IMR-90 (cell line): ENCODE measurements at regions not wholly inside any gene's neighbourhood (a gene's known extent, or its start where the extent isn't known, plus 50 kb on each side); places are given as distances from the start of the nearest gene placed in this dataset.
"Not testable (repeated sequence)": the region's sequence is repeated elsewhere in the genome, so short reads cannot be mapped to it uniquely, and the experiment has no call there.

Source experiments
- ATAC-seq: fragments of 200-7000 bp; cut with Tn5 transposase; 2 replicates; pipeline ENCODE4 v1.9.1; 2020; ENCODE audit warnings: low read depth, mild to moderate bottlenecking, moderate library complexity
- BruUV-seq: library from RNA; stranded (reverse); fragments of 400-500 nt; replicated peaks from 2 replicates; lab custom pipeline; 2021; lab: Mats Ljungman, UMichigan
- CTCF ChIA-PET: fragments of 300-600 bp; formaldehyde crosslinking; extraction: SDS; loops from one replicate; lab custom pipeline; 2021; ENCODE audit warnings: antibody characterized with exemption; lab: Yijun Ruan, JAX
- POLR2A ChIA-PET: fragments of 300-600 bp; sonication (Branson Sonifier 250); formaldehyde crosslinking; loops from one replicate; lab custom pipeline; 2022; ENCODE audit warnings: antibody characterized with exemption; ENCODE audit not compliant: unreplicated experiment; lab: Charles Lee
- DNase-seq: peaks from one replicate; pipeline ENCODE4 v3.0.0; 2013
- H2AFZ ChIP-seq: replicated peaks from 2 replicates; pipeline ENCODE3; 2013; ENCODE audit warnings: low read length, mild to moderate bottlenecking; ENCODE audit not compliant: poor library complexity
- H2AK5ac ChIP-seq: 2 replicates; pipeline ENCODE4 v1.6.1; 2013; ENCODE audit warnings: low read depth, low read length, inconsistent platforms
- H2AK9ac ChIP-seq: replicated peaks from 2 replicates; pipeline ENCODE3; 2013; ENCODE audit warnings: mild to moderate bottlenecking, low read depth, low read length, moderate library complexity; ENCODE audit not compliant: poor library complexity
- H2BK120ac ChIP-seq: 2 replicates; pipeline ENCODE4 v1.6.1; 2013; ENCODE audit warnings: low read depth, low read length, inconsistent platforms
- H2BK15ac ChIP-seq: 3 replicates; pipeline ENCODE4 v1.6.1; 2013; ENCODE audit warnings: low read depth, low read length, inconsistent platforms
- H2BK20ac ChIP-seq: 2 replicates; pipeline ENCODE4 v1.6.1; 2013; ENCODE audit warnings: low read depth, mild to moderate bottlenecking, inconsistent platforms, low read length, moderate library complexity
- H2BK5ac ChIP-seq: 2 replicates; pipeline ENCODE4 v1.6.1; 2013; ENCODE audit warnings: mild to moderate bottlenecking, low read depth, low read length, inconsistent platforms; ENCODE audit not compliant: poor library complexity, severe bottlenecking
- H3K14ac ChIP-seq: replicated peaks from 2 replicates; pipeline ENCODE4 v1.6.1; 2013; ENCODE audit warnings: low read depth, low read length, inconsistent platforms
- H3K18ac ChIP-seq: 2 replicates; pipeline ENCODE4 v1.6.1; 2013; ENCODE audit warnings: low read depth, low read length, control low read depth
- H3K23ac ChIP-seq: 2 replicates; pipeline ENCODE4 v1.6.1; 2013; ENCODE audit warnings: low read depth, low read length, inconsistent platforms
- H3K27ac ChIP-seq: 2 replicates; pipeline ENCODE4 v1.5.1; 2013; ENCODE audit warnings: mild to moderate bottlenecking, control low read depth, low read length; ENCODE audit not compliant: insufficient read depth
- H3K27me3 ChIP-seq: 2 replicates; pipeline ENCODE4 v1.6.1; 2013; ENCODE audit warnings: low read length; ENCODE audit not compliant: control insufficient read depth, insufficient read depth
- H3K36me3 ChIP-seq: 2 replicates; pipeline ENCODE4 v1.6.1; 2013; ENCODE audit warnings: low read length, mixed read lengths; ENCODE audit not compliant: control insufficient read depth, insufficient read depth
- H3K4ac ChIP-seq: 2 replicates; pipeline ENCODE4 v1.6.1; 2013; ENCODE audit warnings: low read depth, low read length, inconsistent platforms
- H3K4me1 ChIP-seq: 2 replicates; pipeline ENCODE4 v1.6.1; 2013; ENCODE audit warnings: low read length, mixed read lengths; ENCODE audit not compliant: control insufficient read depth, insufficient read depth
- H3K4me2 ChIP-seq: 2 replicates; pipeline ENCODE4 v1.6.1; 2013; ENCODE audit warnings: low read depth, mild to moderate bottlenecking, control low read depth, low read length, moderate library complexity
- H3K4me3 ChIP-seq: 2 replicates; pipeline ENCODE4 v1.5.1; 2013; ENCODE audit warnings: low read depth, mild to moderate bottlenecking, control low read depth, low read length, moderate library complexity; ENCODE audit not compliant: insufficient read depth
- H3K56ac ChIP-seq: 2 replicates; pipeline ENCODE4 v1.6.1; 2013; ENCODE audit warnings: low read length, inconsistent platforms; ENCODE audit not compliant: insufficient read depth; ENCODE audit errors: extremely low read depth
- H3K79me1 ChIP-seq, 2 experiments: 2 replicates each; pipeline ENCODE4 v1.6.1; 2013; ENCODE audit warnings: low read length in 2 of 2, inconsistent platforms in 1 of 2, low read depth in 1 of 2
- H3K9ac ChIP-seq: 2 replicates; pipeline ENCODE4 v1.6.1; 2013; ENCODE audit warnings: low read depth, low read length, control low read depth
- H3K9me1 ChIP-seq: 2 replicates; pipeline ENCODE4 v1.6.1; 2013; ENCODE audit warnings: low read length, inconsistent platforms; ENCODE audit not compliant: insufficient read depth
- H3K9me3 ChIP-seq: 2 replicates; pipeline ENCODE4 v1.6.1; 2013; ENCODE audit warnings: low read length; ENCODE audit not compliant: control insufficient read depth, insufficient read depth
- H4K20me1 ChIP-seq: 2 replicates; pipeline ENCODE4 v1.6.1; 2013; ENCODE audit warnings: low read length, inconsistent platforms; ENCODE audit not compliant: insufficient read depth
- H4K5ac ChIP-seq: 2 replicates; pipeline ENCODE4 v1.6.1; 2013; ENCODE audit warnings: mild to moderate bottlenecking, low read depth, low read length, control low read depth
- H4K8ac ChIP-seq, 2 experiments: 2 replicates each; pipeline ENCODE4 v1.6.1; 2013; ENCODE audit warnings: low read depth in 2 of 2, low read length in 2 of 2, control low read depth in 1 of 2, inconsistent platforms in 1 of 2
- H4K91ac ChIP-seq: 2 replicates; pipeline ENCODE4 v1.6.1; 2013; ENCODE audit warnings: low read depth, low read length, inconsistent platforms; ENCODE audit not compliant: insufficient read depth
- WGBS, 2 experiments: methylation state at CpG; one replicate each; pipeline versions ENCODE4 v1.1.5 to v1.1.7; 2013; ENCODE audit warnings: missing lambda C conversion rate in 2 of 2; ENCODE audit not compliant: insufficient read length in 1 of 2; ENCODE audit errors: extremely low coverage in 2 of 2; 5-methylcytosine and 5-hydroxymethylcytosine counted together
- dilution Hi-C: fragments of 300-500 bp; cut with HindIII; formaldehyde crosslinking; loops from one replicate; pipeline ENCODE4 v1.14.3; 2018; ENCODE audit warnings: low sequenced_read_pairs; ENCODE audit not compliant: unreplicated experiment
- in situ Hi-C: fragments of 300-500 bp; cut with MboI; formaldehyde crosslinking; loops from 3 replicates; pipeline ENCODE4 v1.14.3; 2019; ENCODE audit warnings: low sequenced_read_pairs, inconsistent platforms, mixed read lengths
- intact Hi-C: fragments of 100-400 bp; cut with micrococcal nuclease; formaldehyde crosslinking; loops from 2 replicates; pipeline ENCODE4 v1.10.0; 2022

DNA sequence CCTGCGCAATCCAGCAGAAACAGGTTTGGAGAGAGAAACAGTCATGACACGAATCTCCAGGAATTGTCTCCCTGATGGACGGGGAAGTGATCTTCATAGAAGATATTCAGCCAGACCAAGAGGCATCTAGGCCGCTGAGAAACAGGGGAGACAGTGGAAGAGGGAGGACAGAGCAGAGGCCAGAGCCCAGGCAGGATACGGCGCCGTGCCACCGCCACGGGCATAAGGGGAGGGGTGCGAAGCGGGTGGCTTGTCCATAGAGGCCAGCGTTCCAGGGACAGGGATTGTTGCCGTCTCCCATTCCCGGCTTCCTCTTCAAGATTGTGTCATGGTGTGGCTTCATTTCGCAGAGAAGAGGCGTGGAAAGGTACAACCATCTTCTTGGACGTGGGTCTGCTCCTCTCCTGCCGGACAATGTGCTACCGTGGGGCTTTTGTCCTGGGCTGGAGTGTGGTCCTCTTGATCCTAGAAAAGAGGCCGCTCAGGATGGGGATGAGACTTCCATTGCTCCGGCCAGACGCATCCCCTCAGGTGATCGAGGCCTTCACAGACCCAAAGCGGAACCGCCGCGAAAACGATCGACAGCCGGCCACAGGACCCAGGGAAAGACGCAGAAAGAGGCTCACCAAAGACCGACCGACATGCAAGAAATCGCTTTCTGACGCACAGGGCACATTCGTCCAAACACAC, 118.9 kb upstream of the KCNJ18 start:
- H3K4me2 ChIP-seq, result peak overlapping the region; percentile 98
- intact Hi-C loops, H3K18ac ChIP-seq, H3K23ac ChIP-seq, H3K27me3 ChIP-seq, H3K79me1 ChIP-seq, DNase-seq, BruUV-seq, H3K4ac ChIP-seq, H3K56ac ChIP-seq, CTCF ChIA-PET, H2BK15ac ChIP-seq, POLR2A ChIA-PET, H4K20me1 ChIP-seq, H3K4me1 ChIP-seq, H4K8ac ChIP-seq, H2AK5ac ChIP-seq, H2BK120ac ChIP-seq, H3K9me1 ChIP-seq, H2BK20ac ChIP-seq, H4K91ac ChIP-seq, ATAC-seq, in situ Hi-C loops, H3K27ac ChIP-seq, H3K36me3 ChIP-seq, H3K9me3 ChIP-seq, dilution Hi-C loops, H2BK5ac ChIP-seq: not testable (repeated sequence)
- peak overlapping the region; percentile 8; the same call in 1 of the 2 replicates for H3K14ac ChIP-seq
- H4K5ac ChIP-seq, result peak overlapping the region; percentile 54; the same call in 1 of the 2 replicates
- H3K9ac ChIP-seq, result peak overlapping the region; percentile 49; the same call in 1 of the 2 replicates
- 67% methylated on average over 11 of the region's 36 CpGs; no CpG with 5 or more reads in 1 of the 2 experiments for WGBS, 2 experiments
- H2AFZ ChIP-seq, result peak overlapping the region; percentile 86
- peak overlapping the region; percentile 60 for H3K4me3 ChIP-seq
- H2AK9ac ChIP-seq, result peak overlapping the region; percentile 61
